ENCODE measurements at regions not wholly inside any gene's neighbourhood (a gene's known extent, or its start where the extent isn't known, plus 50 kb on each side); places are given as distances from the start of the nearest gene placed in this dataset.

GRCh38 chr9:29659736-29660135 lies 2086.5 kb upstream of the C9orf72 start:
- Mint-ChIP-seq H3K9me3 (peaks cover 0 to 24% (median 9%) of the 10 kb centered on the region in 9 donors), H3K4me3 (no peak overlapping the region), H3K27me3 (no peaks in the 10 kb centered on the region), H3K27ac (no peak overlapping the region), H3K36me3 (no peaks in the 10 kb centered on the region), H3K4me1 (no peaks in the 10 kb centered on the region)
- ATAC-seq: no peak
- DNase-seq: no peak
- POLR2A ChIA-PET: no interaction called here

- Mint-ChIP-seq H3K4me3 (no peak overlapping the region), H3K4me1 (no peaks in the 10 kb centered on the region), H3K27ac (no peak overlapping the region), H3K27me3 (no peaks in the 10 kb centered on the region), H3K36me3 (no peaks in the 10 kb centered on the region), H3K9me3 (peaks cover 0 to 17% (median 4%) of the 10 kb centered on the region in 9 donors)
- POLR2A ChIA-PET: no interaction called here
- ATAC-seq (no peak), DNase-seq (no peak)
Measured at GRCh38 chr9:29668732-29669131, 2095.5 kb upstream of the C9orf72 start.

DNA sequence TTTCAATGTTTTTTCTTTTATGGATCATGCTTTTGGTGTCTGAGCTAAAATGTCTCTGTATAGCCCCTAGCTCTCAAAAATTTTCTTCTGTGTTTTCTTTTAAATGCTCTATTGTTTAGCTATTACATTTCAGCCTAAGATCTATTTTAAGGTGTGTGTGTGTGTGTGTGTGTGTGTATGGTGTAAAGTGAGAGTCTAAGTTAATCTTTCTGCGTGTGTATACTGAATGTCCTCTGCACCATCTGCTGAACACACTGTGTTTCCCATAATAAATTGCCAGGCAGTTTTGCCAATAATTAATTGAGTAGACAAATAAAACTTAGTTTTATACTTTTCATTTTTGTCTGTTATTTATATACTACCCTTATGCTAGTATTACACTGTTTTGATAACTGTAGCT lies 2096.3 kb upstream of the C9orf72 start:
- H3K4me3 Mint-ChIP-seq: no peak overlapping the region
- H3K27ac Mint-ChIP-seq: no peak overlapping the region
- no peaks in the 10 kb centered on the region for H3K4me1 Mint-ChIP-seq
- no peaks in the 10 kb centered on the region for H3K36me3 Mint-ChIP-seq
- ATAC-seq: no peak
- peaks cover 0 to 10% (median 4%) of the 10 kb centered on the region in 9 donors for H3K9me3 Mint-ChIP-seq
- POLR2A ChIA-PET: no interaction called here
- no peak for DNase-seq
- no peaks in the 10 kb centered on the region for H3K27me3 Mint-ChIP-seq

DNA sequence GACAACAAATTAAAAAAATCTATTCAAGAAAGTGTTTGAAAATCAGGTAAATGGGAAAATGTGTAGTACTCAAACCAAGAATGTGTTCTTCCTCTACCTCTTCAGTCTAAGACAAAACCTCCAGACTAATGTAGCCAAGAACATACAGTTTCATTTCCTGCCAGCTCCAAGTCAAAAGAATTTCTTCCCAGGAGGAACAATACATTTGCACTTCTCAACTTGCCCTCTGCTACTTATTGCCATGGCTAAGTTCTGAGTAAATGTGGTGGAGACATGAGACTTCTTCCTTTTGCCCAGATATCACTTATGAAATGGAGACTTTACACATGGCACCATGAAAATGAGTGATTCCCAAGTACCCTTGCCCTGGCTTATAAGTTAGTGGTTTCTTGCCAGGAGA lies 2112.2 kb upstream of the C9orf72 start:
- Mint-ChIP-seq H3K4me3 (no peak overlapping the region), H3K36me3 (no peaks in the 10 kb centered on the region), H3K27ac (no peak overlapping the region), H3K4me1 (no peaks in the 10 kb centered on the region), H3K9me3 (peaks cover 0 to 10% (median 2%) of the 10 kb centered on the region in 9 donors), H3K27me3 (no peaks in the 10 kb centered on the region)
- POLR2A ChIA-PET: no interaction called here
- ATAC-seq (no peak), DNase-seq (no peak)

DNA sequence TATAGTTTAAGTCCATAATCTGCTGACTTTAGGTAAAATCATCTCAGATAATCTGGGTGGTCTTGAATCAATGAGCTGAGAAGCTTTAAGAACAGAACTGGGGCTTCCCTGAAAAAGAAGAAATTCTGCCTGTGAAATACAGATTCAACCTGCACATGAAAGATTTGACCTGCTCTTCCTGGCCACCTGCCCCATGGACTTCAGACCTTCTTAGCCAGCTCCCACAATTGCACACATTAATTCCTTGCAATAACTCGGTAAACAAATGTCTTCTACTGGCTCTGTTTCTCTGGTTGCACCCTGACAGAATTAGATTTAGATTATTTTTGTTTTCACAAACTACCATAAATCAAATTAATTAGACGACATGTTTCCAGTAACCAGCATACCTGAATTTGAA lies 2117.9 kb upstream of the C9orf72 start:
- Mint-ChIP-seq H3K27me3 (no peaks in the 10 kb centered on the region), H3K4me3 (no peak overlapping the region), H3K36me3 (peaks cover 0 to 12% (median 0%) of the 10 kb centered on the region in 3 donors), H3K9me3 (peaks cover 2 to 24% (median 15%) of the 10 kb centered on the region in 9 donors), H3K4me1 (no peaks in the 10 kb centered on the region), H3K27ac (no peak overlapping the region)
- POLR2A ChIA-PET: no interaction called here
- DNase-seq (no peak), ATAC-seq (no peak)

DNA sequence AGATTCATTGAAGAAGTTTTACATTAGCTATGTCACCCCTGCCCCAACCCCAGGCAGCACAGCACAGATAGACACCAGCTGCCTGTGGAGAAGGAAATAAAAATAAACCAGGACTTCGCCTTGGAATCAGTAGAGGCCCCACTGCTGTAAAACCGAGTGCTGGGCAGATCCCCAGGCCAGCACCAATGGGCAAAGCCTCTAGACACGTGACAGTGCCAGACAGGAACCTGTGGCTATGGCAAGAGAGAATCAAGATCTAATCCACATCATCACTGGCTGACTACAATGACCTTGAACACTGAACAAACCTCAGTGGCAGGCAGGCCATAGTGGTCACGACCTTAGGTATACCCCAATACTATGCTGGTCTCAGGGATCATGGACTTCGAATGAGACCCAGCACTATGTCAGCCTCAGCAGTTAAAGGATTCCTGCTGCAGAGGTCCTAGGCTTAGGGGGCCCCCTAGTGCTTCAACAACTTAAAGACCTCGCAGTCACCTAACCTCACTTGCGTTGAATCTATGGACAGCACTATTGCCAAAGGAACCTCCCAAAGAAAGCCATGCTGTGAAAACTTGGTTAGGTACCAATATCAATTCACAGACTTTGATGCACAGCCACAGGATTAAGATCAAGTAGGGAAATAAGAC lies 2118.6 kb upstream of the C9orf72 start:
- Mint-ChIP-seq H3K27ac (no peak overlapping the region), H3K4me3 (no peak overlapping the region), H3K36me3 (peaks cover 0 to 12% (median 0%) of the 10 kb centered on the region in 3 donors), H3K4me1 (no peaks in the 10 kb centered on the region), H3K27me3 (no peaks in the 10 kb centered on the region), H3K9me3 (peaks cover 2 to 24% (median 15%) of the 10 kb centered on the region in 9 donors)
- DNase-seq: no peak
- ATAC-seq: no peak
- POLR2A ChIA-PET: no interaction called here

DNA sequence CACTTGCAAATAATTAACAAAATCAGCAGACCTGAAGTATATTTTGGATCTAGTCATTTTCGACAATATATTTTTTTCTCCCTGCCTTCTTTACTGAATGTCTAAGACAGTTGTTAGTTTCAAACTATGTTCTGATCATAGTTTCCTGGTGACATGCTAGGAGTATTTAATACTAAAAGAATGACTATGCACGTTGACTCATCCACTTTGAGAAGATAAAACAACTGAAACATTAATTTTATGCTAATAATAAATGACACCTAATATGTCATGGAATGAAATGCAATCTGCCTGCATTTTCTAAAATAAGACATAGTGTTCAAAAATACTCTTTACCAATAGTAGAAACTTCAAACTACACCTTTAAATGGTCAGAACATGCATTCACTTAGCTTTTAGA lies 2123.7 kb upstream of the C9orf72 start:
- no peak for ATAC-seq
- H3K36me3 Mint-ChIP-seq: peaks cover 0 to 8% (median 0%) of the 10 kb centered on the region in 3 donors
- H3K4me3 Mint-ChIP-seq: no peak overlapping the region
- no peak overlapping the region for H3K27ac Mint-ChIP-seq
- DNase-seq: no peak
- H3K27me3 Mint-ChIP-seq: no peaks in the 10 kb centered on the region
- POLR2A ChIA-PET: no interaction called here
- H3K9me3 Mint-ChIP-seq: peaks cover 2 to 24% (median 10%) of the 10 kb centered on the region in 9 donors
- no peaks in the 10 kb centered on the region for H3K4me1 Mint-ChIP-seq

DNA sequence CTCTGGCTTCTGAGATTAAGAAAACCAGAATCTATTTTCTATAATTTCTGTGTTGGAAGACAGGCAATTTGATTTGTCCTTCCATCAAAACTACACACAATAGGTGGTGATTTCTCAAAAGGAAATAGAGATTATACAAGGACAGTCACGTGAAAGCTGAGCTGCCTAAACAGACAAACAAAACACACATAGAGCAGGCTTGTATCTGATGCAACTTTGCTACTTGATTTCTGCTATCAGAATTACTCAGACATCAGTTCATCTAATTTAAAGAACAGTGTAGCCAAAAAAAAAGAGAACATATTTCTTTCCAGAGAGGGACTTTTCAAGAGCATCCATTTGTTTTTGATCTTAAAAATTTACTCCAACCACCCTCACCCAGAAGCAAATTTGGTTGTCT lies 2128.3 kb upstream of the C9orf72 start:
- no peak overlapping the region for H3K27ac Mint-ChIP-seq
- peaks cover 0 to 6% (median 0%) of the 10 kb centered on the region in 9 donors for H3K9me3 Mint-ChIP-seq
- no peak overlapping the region for H3K4me3 Mint-ChIP-seq
- DNase-seq: no peak
- no peaks in the 10 kb centered on the region for H3K36me3 Mint-ChIP-seq
- ATAC-seq: no peak
- H3K27me3 Mint-ChIP-seq: no peaks in the 10 kb centered on the region
- POLR2A ChIA-PET: no interaction called here
- H3K4me1 Mint-ChIP-seq: no peaks in the 10 kb centered on the region

GRCh38 chr9:29701971-29702370 lies 2128.7 kb upstream of the C9orf72 start:
- ATAC-seq (no peak), DNase-seq (no peak)
- Mint-ChIP-seq H3K4me3 (no peak overlapping the region), H3K36me3 (no peaks in the 10 kb centered on the region), H3K4me1 (no peaks in the 10 kb centered on the region), H3K27ac (no peak overlapping the region), H3K27me3 (no peaks in the 10 kb centered on the region), H3K9me3 (peaks cover 0 to 6% (median 0%) of the 10 kb centered on the region in 9 donors)
- POLR2A ChIA-PET: no interaction called here

DNA sequence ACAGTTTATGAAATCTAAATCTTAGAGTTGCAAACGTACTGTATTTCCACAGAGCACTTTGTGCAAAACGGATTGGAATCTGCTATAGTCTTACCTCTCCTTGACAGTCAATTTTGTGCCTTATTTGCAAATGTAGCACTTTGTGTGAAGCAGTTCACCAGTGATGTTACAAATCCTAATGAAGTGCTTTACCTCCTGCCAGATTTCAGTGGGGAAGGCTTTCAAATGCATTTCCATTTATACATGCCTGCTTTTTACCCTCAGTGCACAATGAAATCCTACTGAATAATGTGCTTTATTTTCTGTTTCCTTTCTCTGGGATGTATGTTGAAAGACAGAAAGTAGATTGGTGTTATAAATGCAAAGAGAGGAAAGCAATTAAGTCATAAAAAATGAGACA lies 2141.6 kb upstream of the C9orf72 start:
- POLR2A ChIA-PET: no interaction called here
- no peaks in the 10 kb centered on the region for H3K36me3 Mint-ChIP-seq
- peaks cover 0 to 25% (median 5%) of the 10 kb centered on the region in 9 donors for H3K9me3 Mint-ChIP-seq
- H3K27me3 Mint-ChIP-seq: no peaks in the 10 kb centered on the region
- H3K27ac Mint-ChIP-seq: no peak overlapping the region
- no peak overlapping the region for H3K4me3 Mint-ChIP-seq
- H3K4me1 Mint-ChIP-seq: no peaks in the 10 kb centered on the region
- DNase-seq (no peak), ATAC-seq (no peak)

DNA sequence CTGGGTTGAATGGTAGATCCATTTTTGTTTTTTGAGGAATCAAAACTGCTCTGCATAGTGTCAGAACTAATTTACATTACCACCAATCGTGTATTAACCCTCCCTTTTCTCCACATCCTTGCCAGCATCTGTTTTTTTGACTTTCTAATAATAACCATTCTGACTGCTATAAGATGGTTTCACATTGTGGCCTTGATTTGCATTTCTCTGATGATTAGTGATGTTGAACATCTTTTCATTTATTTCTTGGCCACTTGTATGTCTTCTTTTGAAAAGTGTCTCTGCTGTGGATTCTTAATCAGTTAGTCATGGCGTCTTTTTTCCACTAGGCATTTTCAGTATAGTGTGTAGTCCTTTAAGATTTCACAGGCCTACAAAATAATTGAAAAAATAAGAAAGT lies 2144.3 kb upstream of the C9orf72 start:
- DNase-seq (no peak), ATAC-seq (no peak)
- no peak overlapping the region for H3K27ac Mint-ChIP-seq
- no peaks in the 10 kb centered on the region for H3K36me3 Mint-ChIP-seq
- H3K4me1 Mint-ChIP-seq: no peaks in the 10 kb centered on the region
- no peaks in the 10 kb centered on the region for H3K27me3 Mint-ChIP-seq
- H3K4me3 Mint-ChIP-seq: no peak overlapping the region
- peaks cover 0 to 25% (median 5%) of the 10 kb centered on the region in 9 donors for H3K9me3 Mint-ChIP-seq
- POLR2A ChIA-PET: no interaction called here

- peaks cover 3 to 44% (median 15%) of the 10 kb centered on the region in 9 donors for H3K9me3 Mint-ChIP-seq
- no peak for ATAC-seq
Measured at GRCh38 chr9:29730163-29730562, 2156.9 kb upstream of the C9orf72 start.

DNA sequence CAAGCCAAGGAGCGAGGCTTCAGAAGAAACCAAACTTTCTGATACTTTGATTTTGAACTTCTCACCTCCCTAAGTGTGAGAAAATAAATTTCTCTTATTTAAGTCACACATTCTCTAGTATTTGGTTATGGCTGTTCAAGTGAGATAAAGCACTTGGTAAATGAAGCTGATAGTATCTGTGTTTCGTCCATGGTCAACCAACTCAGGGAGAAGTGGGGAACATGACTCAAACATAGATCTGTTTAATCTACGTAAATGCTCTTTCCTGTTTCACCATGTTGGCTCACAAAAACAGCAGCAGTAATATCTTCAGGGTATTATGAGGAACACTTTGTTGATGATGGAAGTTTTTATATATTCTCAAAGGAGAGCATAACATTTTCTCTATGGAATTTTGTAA lies 2167.2 kb upstream of the C9orf72 start:
- H3K36me3 Mint-ChIP-seq: no peaks in the 10 kb centered on the region
- no peak for ATAC-seq
- peaks cover 0 to 28% (median 10%) of the 10 kb centered on the region in 9 donors for H3K9me3 Mint-ChIP-seq
- POLR2A ChIA-PET: no interaction called here
- H3K27ac Mint-ChIP-seq: no peak overlapping the region
- H3K4me3 Mint-ChIP-seq: no peak overlapping the region
- DNase-seq: no peak
- H3K27me3 Mint-ChIP-seq: no peaks in the 10 kb centered on the region
- no peaks in the 10 kb centered on the region for H3K4me1 Mint-ChIP-seq

More at GRCh38 chr9:29730163-29730562, 2156.9 kb upstream of the C9orf72 start:
- Mint-ChIP-seq H3K4me3 (no peak overlapping the region), H3K4me1 (no peaks in the 10 kb centered on the region), H3K27ac (no peak overlapping the region), H3K27me3 (no peaks in the 10 kb centered on the region), H3K36me3 (peaks cover 0 to 8% (median 0%) of the 10 kb centered on the region in 3 donors)
- DNase-seq: no peak
- POLR2A ChIA-PET: no interaction called here

DNA sequence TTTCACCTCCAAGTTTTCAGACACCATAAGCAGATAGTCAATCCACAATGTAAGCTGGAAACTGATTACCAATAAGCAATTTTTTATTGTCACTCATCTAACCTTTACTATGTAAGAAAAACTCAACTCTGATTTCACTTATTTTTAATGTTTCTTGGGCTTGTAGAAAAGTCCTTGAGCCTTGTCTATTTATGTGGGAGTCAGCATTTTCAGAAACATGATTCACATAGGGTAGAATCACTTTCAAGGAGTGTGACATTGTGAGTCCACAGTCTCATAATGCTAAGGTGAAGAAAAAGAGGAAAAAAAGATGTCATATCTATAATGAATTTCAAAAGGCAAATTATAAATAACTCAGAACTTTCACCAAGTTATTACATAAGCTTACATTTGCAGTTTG lies 2167.9 kb upstream of the C9orf72 start:
- no peak overlapping the region for H3K27ac Mint-ChIP-seq
- no peak for DNase-seq
- H3K4me1 Mint-ChIP-seq: no peaks in the 10 kb centered on the region
- H3K27me3 Mint-ChIP-seq: no peaks in the 10 kb centered on the region
- no peaks in the 10 kb centered on the region for H3K36me3 Mint-ChIP-seq
- H3K4me3 Mint-ChIP-seq: no peak overlapping the region
- H3K9me3 Mint-ChIP-seq: peaks cover 0 to 28% (median 10%) of the 10 kb centered on the region in 9 donors
- POLR2A ChIA-PET: no interaction called here
- ATAC-seq: no peak

Data from naive thymus-derived CD8-positive, alpha-beta T cell (primary cell).